PC-3 (cell line): ENCODE measurements at regions not wholly inside any gene's neighbourhood (a gene's known extent, or its start where the extent isn't known, plus 50 kb on each side); places are given as distances from the start of the nearest gene placed in this dataset.

ENCODE experiments used
- ATAC-seq: fragments of 200-7000 bp; cut with Tn5 transposase; 2 replicates; pipeline ENCODE4 v1.9.1; 2020; ENCODE audit warnings: mild to moderate bottlenecking, moderate library complexity
- BruUV-seq: library from RNA; stranded (reverse); fragments of 400-500 nt; replicated peaks from 2 replicates; lab custom pipeline; 2021; lab: Mats Ljungman, UMichigan
- CTCF ChIA-PET: fragments of 300-600 bp; sonication (Branson Sonifier 250); formaldehyde crosslinking; loops from one replicate; lab custom pipeline; 2022; ENCODE audit warnings: antibody characterized with exemption; lab: Charles Lee
- POLR2A ChIA-PET: fragments of 300-600 bp; sonication (Branson Sonifier 250); formaldehyde crosslinking; loops from one replicate; lab custom pipeline; 2022; ENCODE audit warnings: antibody characterized with exemption; ENCODE audit not compliant: unreplicated experiment; lab: Charles Lee
- DNase-seq: peaks from one replicate; pipeline ENCODE4 v3.0.0-alpha.2; 2015
- H2AFZ ChIP-seq: fragments of 300-600 bp; sonication (generic); 2 replicates; pipeline ENCODE4 v1.6.0; 2016; ENCODE audit warnings: antibody characterized with exemption, low read length
- H3F3A ChIP-seq: fragments of 300-600 bp; sonication (generic); one replicate; pipeline ENCODE4 v1.6.0; 2017; ENCODE audit warnings: antibody characterized with exemption, low read length, control low read depth, mild to moderate bottlenecking; ENCODE audit not compliant: unreplicated experiment
- H3K27ac ChIP-seq: fragments of 300-600 bp; sonication (generic); 2 replicates; pipeline ENCODE4 v1.5.1; 2016; ENCODE audit warnings: mild to moderate bottlenecking, low read length
- H3K27me3 ChIP-seq: fragments of 300-600 bp; sonication (generic); 2 replicates; pipeline ENCODE4 v1.6.1; 2016; ENCODE audit warnings: low read length, mixed read lengths
- H3K36me3 ChIP-seq: fragments of 300-600 bp; sonication (generic); 2 replicates; pipeline ENCODE4 v1.6.1; 2016; ENCODE audit warnings: low read depth, mixed run types, low read length, mixed read lengths
- H3K4me1 ChIP-seq: fragments of 300-600 bp; sonication (generic); 2 replicates; pipeline ENCODE4 v1.5.1; 2016; ENCODE audit warnings: low read length; ENCODE audit not compliant: insufficient read depth
- H3K4me2 ChIP-seq: fragments of 300-600 bp; sonication (generic); 2 replicates; pipeline ENCODE4 v1.6.0; 2016; ENCODE audit warnings: low read length
- H3K4me3 ChIP-seq: fragments of 300-600 bp; sonication (generic); 2 replicates; pipeline ENCODE4 v1.5.1; 2016; ENCODE audit warnings: mild to moderate bottlenecking, low read length, mixed read lengths
- H3K79me2 ChIP-seq: fragments of 300-600 bp; sonication (generic); 2 replicates; pipeline ENCODE4 v1.6.1; 2017; ENCODE audit warnings: low read length, mixed read lengths
- H3K9ac ChIP-seq: fragments of 300-600 bp; sonication (generic); 2 replicates; pipeline ENCODE4 v1.6.0; 2016; ENCODE audit warnings: mild to moderate bottlenecking, low read length
- H3K9me2 ChIP-seq: fragments of 300-600 bp; sonication (generic); replicated peaks from 2 replicates; pipeline ENCODE4 v1.6.1; 2016; ENCODE audit warnings: mixed run types, low read length, mixed read lengths
- H3K9me3 ChIP-seq: fragments of 300-600 bp; sonication (generic); 2 replicates; pipeline ENCODE4 v1.6.1; 2016; ENCODE audit warnings: low read length, mixed read lengths
- H4K20me1 ChIP-seq: fragments of 300-600 bp; sonication (generic); 2 replicates; pipeline ENCODE4 v1.6.1; 2016; ENCODE audit warnings: low read length, mixed read lengths
- EZH2 ChIP-seq: fragments of 300-600 bp; sonication (generic); IDR thresholded peaks from one replicate; pipeline ENCODE4 v1.6.1; 2017; ENCODE audit warnings: antibody characterized with exemption, mild to moderate bottlenecking, low read length; ENCODE audit not compliant: unreplicated experiment
- EZH2phosphoT487 ChIP-seq: fragments of 300-600 bp; sonication (generic); IDR thresholded peaks from 2 replicates; pipeline ENCODE4 v1.6.1; 2018; ENCODE audit warnings: mild to moderate bottlenecking, antibody characterized with exemption, low read length, borderline replicate concordance
- intact Hi-C: fragments of 100-400 bp; cut with micrococcal nuclease; formaldehyde crosslinking; loops from 2 replicates; pipeline ENCODE4 v1.9.0; 2023
- TF ChIP-seq, protein P1 (sequence below): fragments of 300-600 bp; sonication (generic); conservative IDR thresholded peaks from 2 replicates; pipeline ENCODE4 v1.5.1; 2017; ENCODE audit warnings: antibody characterized with exemption, low read depth, mild to moderate bottlenecking, low read length

DNA sequence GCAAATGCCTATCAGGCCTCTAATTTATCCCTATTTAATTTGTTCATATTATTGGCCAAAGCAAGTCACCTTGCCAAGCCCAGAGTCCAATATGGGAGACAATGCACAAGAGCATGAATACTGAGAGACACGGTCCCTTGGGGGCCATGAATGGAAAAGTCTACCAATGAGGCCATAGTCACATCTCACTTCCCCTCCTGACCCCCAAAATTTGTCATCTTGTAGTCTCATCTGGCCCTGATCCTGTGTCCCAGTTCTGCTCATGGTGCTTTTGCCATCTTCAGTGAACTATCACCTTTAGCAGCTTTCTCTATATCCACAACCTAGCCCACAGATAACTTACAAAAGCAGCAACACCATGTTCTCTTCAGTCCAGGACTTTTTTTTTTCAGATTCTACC lies 302.7 kb upstream of the MGAT5 start:
- Histone ChIP-seq H3K27ac (no peak overlapping the region), H3K79me2 (no peaks in the 10 kb centered on the region), H3K4me3 (no peak overlapping the region), H3K4me2 (no peak overlapping the region), H3K27me3 (peaks cover 45% of the 10 kb centered on the region), H3K9ac (no peak overlapping the region), H4K20me1 (no peaks in the 10 kb centered on the region), H3K4me1 (no peaks in the 10 kb centered on the region), H3K9me3 (no peaks in the 10 kb centered on the region), H3K9me2 (no peaks in the 10 kb centered on the region), H2AFZ (no peak overlapping the region), H3F3A (no peaks in the 10 kb centered on the region), H3K36me3 (no peaks in the 10 kb centered on the region)
- ATAC-seq (no peak), DNase-seq (no peak)
- TF ChIP-seq EZH2phosphoT487 = no peak
- TF ChIP-seq, protein P1, sequence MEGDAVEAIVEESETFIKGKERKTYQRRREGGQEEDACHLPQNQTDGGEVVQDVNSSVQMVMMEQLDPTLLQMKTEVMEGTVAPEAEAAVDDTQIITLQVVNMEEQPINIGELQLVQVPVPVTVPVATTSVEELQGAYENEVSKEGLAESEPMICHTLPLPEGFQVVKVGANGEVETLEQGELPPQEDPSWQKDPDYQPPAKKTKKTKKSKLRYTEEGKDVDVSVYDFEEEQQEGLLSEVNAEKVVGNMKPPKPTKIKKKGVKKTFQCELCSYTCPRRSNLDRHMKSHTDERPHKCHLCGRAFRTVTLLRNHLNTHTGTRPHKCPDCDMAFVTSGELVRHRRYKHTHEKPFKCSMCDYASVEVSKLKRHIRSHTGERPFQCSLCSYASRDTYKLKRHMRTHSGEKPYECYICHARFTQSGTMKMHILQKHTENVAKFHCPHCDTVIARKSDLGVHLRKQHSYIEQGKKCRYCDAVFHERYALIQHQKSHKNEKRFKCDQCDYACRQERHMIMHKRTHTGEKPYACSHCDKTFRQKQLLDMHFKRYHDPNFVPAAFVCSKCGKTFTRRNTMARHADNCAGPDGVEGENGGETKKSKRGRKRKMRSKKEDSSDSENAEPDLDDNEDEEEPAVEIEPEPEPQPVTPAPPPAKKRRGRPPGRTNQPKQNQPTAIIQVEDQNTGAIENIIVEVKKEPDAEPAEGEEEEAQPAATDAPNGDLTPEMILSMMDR = no peak
- no peak for TF ChIP-seq EZH2
- ChIA-PET CTCF (no interaction called here), POLR2A (no interaction called here)
- no TSS peak for BruUV-seq
- intact Hi-C loops = no loop called here

DNA sequence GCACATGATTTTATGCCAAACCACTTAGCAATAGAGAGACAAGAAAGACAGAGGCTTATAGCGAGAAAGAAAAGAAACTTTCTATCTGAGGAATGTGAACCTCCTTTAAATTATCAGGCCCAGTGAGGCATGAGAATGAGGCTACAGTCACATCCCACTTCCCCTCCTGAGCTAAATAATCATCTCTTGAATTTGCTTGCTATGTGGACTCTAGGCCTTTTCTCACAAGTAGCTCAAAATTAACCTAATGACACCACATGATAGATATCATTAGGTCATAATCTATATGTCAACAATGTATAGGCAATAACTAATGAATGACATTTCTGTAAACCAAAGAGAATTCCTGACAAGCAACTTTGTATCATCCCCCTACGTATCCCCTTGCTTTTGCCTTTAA lies 301.5 kb upstream of the MGAT5 start:
- no peak overlapping the region for H3K9ac ChIP-seq
- DNase-seq (no peak), ATAC-seq (no peak)
- no TSS peak for BruUV-seq
- no peak for TF ChIP-seq EZH2
- no peak for TF ChIP-seq EZH2phosphoT487
- TF ChIP-seq, protein P1 = no peak
- intact Hi-C loops = no loop called here
- H2AFZ ChIP-seq = no peak overlapping the region
- no peaks in the 10 kb centered on the region for H3K36me3 ChIP-seq
- no peak overlapping the region for H3K4me2 ChIP-seq
- no peaks in the 10 kb centered on the region for H3K4me1 ChIP-seq
- ChIA-PET CTCF (no interaction called here), POLR2A (no interaction called here)
- H3K9me2 ChIP-seq = no peaks in the 10 kb centered on the region
- no peaks in the 10 kb centered on the region for H3K9me3 ChIP-seq
- no peak overlapping the region for H3K4me3 ChIP-seq
- H3K27me3 ChIP-seq = peaks cover 44% of the 10 kb centered on the region
- no peak overlapping the region for H3K27ac ChIP-seq
- no peaks in the 10 kb centered on the region for H3F3A ChIP-seq
- H3K79me2 ChIP-seq = no peaks in the 10 kb centered on the region
- no peaks in the 10 kb centered on the region for H4K20me1 ChIP-seq

DNA sequence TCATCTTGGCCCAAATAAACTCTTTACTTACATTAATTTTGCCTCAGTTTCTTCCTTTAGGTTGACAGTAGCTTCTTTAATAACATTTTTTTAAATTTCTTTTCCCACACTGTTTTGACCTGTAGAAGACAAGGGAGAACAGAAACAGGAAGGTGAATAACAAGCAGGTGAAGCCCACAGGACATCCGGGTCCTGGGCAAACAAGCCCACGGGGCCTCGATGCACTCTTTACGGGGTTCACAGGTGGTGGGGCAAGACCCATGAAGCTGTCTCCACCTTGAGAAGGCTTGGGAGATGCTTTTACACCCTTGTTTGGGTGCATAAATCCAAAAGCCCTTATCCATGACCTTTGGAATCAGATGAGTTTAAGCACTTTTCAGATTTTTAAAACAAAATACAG lies 301.0 kb upstream of the MGAT5 start:
- H3K79me2 ChIP-seq = no peaks in the 10 kb centered on the region
- ATAC-seq = no peak
- no peak for DNase-seq
- H3K9ac ChIP-seq = no peak overlapping the region
- H3F3A ChIP-seq = no peaks in the 10 kb centered on the region
- intact Hi-C loops = no loop called here
- H3K27me3 ChIP-seq = peaks cover 39% of the 10 kb centered on the region
- H4K20me1 ChIP-seq = no peaks in the 10 kb centered on the region
- H3K36me3 ChIP-seq = no peaks in the 10 kb centered on the region
- no peaks in the 10 kb centered on the region for H3K9me3 ChIP-seq
- H3K4me2 ChIP-seq = no peak overlapping the region
- H3K4me3 ChIP-seq = no peak overlapping the region
- no peak for TF ChIP-seq EZH2
- TF ChIP-seq EZH2phosphoT487 = no peak
- TF ChIP-seq, protein P1 = no peak
- H3K9me2 ChIP-seq = no peaks in the 10 kb centered on the region
- no TSS peak for BruUV-seq
- POLR2A ChIA-PET = no interaction called here
- H3K4me1 ChIP-seq = no peaks in the 10 kb centered on the region
- no peak overlapping the region for H2AFZ ChIP-seq
- CTCF ChIA-PET = no interaction called here
- H3K27ac ChIP-seq = no peak overlapping the region
